ENCODE measurements at regions not wholly inside any gene's neighbourhood (a gene's known extent, or its start where the extent isn't known, plus 50 kb on each side); places are given as distances from the start of the nearest gene placed in this dataset.

GRCh38 chr14:87268997-87269396, 724.0 kb downstream of the GALC start:
- no peaks in the 10 kb centered on the region for H3K79me2 ChIP-seq (ENCODE audit: low read depth)
- BruUV-seq (replicated peaks): no TSS peak
- no peaks in the 10 kb centered on the region for H3K9me3 ChIP-seq (ENCODE audit: insufficient read depth, low read depth)
- intact Hi-C loops (cut with micrococcal nuclease; ENCODE audit: unreplicated experiment): no loop called here
- H3K4me3 ChIP-seq: no peak overlapping the region
- no peaks in the 10 kb centered on the region for H3K9me2 ChIP-seq (ENCODE audit: insufficient read depth)
- ChIA-PET CTCF (no interaction called here), POLR2A (ENCODE audit: unreplicated experiment) (no interaction called here)
- no peak for DNase-seq
- no peaks in the 10 kb centered on the region for H3K27me3 ChIP-seq (ENCODE audit: insufficient read depth, low read depth)
- no peaks in the 10 kb centered on the region for H3K4me1 ChIP-seq (replicated peaks; ENCODE audit: insufficient read depth)
- no peak for TF ChIP-seq CTCF (conservative IDR thresholded peaks at IDR 0.05)
- TF ChIP-seq EZH2 (IDR thresholded peaks at IDR 0.05; ENCODE audit: low read depth): no peak
- H3K27ac ChIP-seq: no peak overlapping the region
- H2AFZ ChIP-seq: no peak overlapping the region
- H3K36me3 ChIP-seq (ENCODE audit: low read depth): no peaks in the 10 kb centered on the region
- no peaks in the 10 kb centered on the region for H3F3A ChIP-seq (ENCODE audit: insufficient read depth, low read depth)
- H3K4me2 ChIP-seq: no peak overlapping the region
- no peaks in the 10 kb centered on the region for H4K20me1 ChIP-seq (ENCODE audit: insufficient read depth)

GRCh38 chr14:87264796-87265195, 728.2 kb downstream of the GALC start:
- H3K79me2 ChIP-seq (ENCODE audit: low read depth): no peaks in the 10 kb centered on the region
- no peak overlapping the region for H3K4me2 ChIP-seq
- no TSS peak for BruUV-seq (replicated peaks)
- H3F3A ChIP-seq (ENCODE audit: insufficient read depth, low read depth): no peaks in the 10 kb centered on the region
- no peak overlapping the region for H2AFZ ChIP-seq
- H3K27me3 ChIP-seq (ENCODE audit: insufficient read depth, low read depth): no peaks in the 10 kb centered on the region
- no peaks in the 10 kb centered on the region for H4K20me1 ChIP-seq (ENCODE audit: insufficient read depth)
- no peaks in the 10 kb centered on the region for H3K9me3 ChIP-seq (ENCODE audit: insufficient read depth, low read depth)
- H3K27ac ChIP-seq: no peak overlapping the region
- CTCF ChIA-PET: no interaction called here
- no peak for TF ChIP-seq EZH2 (IDR thresholded peaks at IDR 0.05; ENCODE audit: low read depth)
- no peak for TF ChIP-seq CTCF (conservative IDR thresholded peaks at IDR 0.05)
- H3K4me1 ChIP-seq (replicated peaks; ENCODE audit: insufficient read depth): no peaks in the 10 kb centered on the region
- intact Hi-C loops (cut with micrococcal nuclease; ENCODE audit: unreplicated experiment): no loop called here
- no peak overlapping the region for H3K4me3 ChIP-seq
- H3K36me3 ChIP-seq (ENCODE audit: low read depth): no peaks in the 10 kb centered on the region
- POLR2A ChIA-PET (ENCODE audit: unreplicated experiment): no interaction called here
- H3K9me2 ChIP-seq (ENCODE audit: insufficient read depth): no peaks in the 10 kb centered on the region
- DNase-seq: no peak

- no peaks in the 10 kb centered on the region for H3K9me3 ChIP-seq (ENCODE audit: insufficient read depth, low read depth)
- BruUV-seq (replicated peaks): no TSS peak
- no peaks in the 10 kb centered on the region for H4K20me1 ChIP-seq (ENCODE audit: insufficient read depth)
- CTCF ChIA-PET: no interaction called here
- H3K4me2 ChIP-seq: no peak overlapping the region
- H3K36me3 ChIP-seq (ENCODE audit: low read depth): no peaks in the 10 kb centered on the region
- POLR2A ChIA-PET (ENCODE audit: unreplicated experiment): no interaction called here
- no peak overlapping the region for H2AFZ ChIP-seq
- no peaks in the 10 kb centered on the region for H3K4me1 ChIP-seq (replicated peaks; ENCODE audit: insufficient read depth)
- H3K27me3 ChIP-seq (ENCODE audit: insufficient read depth, low read depth): no peaks in the 10 kb centered on the region
- no peaks in the 10 kb centered on the region for H3F3A ChIP-seq (ENCODE audit: insufficient read depth, low read depth)
- no peak overlapping the region for H3K27ac ChIP-seq
- TF ChIP-seq CTCF (conservative IDR thresholded peaks at IDR 0.05) (no peak), EZH2 (IDR thresholded peaks at IDR 0.05; ENCODE audit: low read depth) (no peak)
- H3K9me2 ChIP-seq (ENCODE audit: insufficient read depth): no peaks in the 10 kb centered on the region
- peak in 1 of 2 experiments; percentile 36 for DNase-seq
- H3K4me3 ChIP-seq: no peak overlapping the region
- H3K79me2 ChIP-seq (ENCODE audit: low read depth): no peaks in the 10 kb centered on the region
- intact Hi-C loops (cut with micrococcal nuclease; ENCODE audit: unreplicated experiment): no loop called here
These were observed 728.7 kb downstream of the GALC start for GRCh38 chr14:87264272-87264785.

Measured in PC-9 (cell line).